ENCODE measurements at regions not wholly inside any gene's neighbourhood (a gene's known extent, or its start where the extent isn't known, plus 50 kb on each side); places are given as distances from the start of the nearest gene placed in this dataset.
"Not testable (repeated sequence)": the region's sequence is repeated elsewhere in the genome, so short reads cannot be mapped to it uniquely, and the experiment has no call there.

- TF ChIP-seq, protein P1, sequence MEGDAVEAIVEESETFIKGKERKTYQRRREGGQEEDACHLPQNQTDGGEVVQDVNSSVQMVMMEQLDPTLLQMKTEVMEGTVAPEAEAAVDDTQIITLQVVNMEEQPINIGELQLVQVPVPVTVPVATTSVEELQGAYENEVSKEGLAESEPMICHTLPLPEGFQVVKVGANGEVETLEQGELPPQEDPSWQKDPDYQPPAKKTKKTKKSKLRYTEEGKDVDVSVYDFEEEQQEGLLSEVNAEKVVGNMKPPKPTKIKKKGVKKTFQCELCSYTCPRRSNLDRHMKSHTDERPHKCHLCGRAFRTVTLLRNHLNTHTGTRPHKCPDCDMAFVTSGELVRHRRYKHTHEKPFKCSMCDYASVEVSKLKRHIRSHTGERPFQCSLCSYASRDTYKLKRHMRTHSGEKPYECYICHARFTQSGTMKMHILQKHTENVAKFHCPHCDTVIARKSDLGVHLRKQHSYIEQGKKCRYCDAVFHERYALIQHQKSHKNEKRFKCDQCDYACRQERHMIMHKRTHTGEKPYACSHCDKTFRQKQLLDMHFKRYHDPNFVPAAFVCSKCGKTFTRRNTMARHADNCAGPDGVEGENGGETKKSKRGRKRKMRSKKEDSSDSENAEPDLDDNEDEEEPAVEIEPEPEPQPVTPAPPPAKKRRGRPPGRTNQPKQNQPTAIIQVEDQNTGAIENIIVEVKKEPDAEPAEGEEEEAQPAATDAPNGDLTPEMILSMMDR (IDR thresholded peaks at IDR 0.05) = not testable (repeated sequence)
- not testable (repeated sequence) for TF ChIP-seq POLR2A, EP300 (IDR thresholded peaks at IDR 0.05)
These were observed 80.3 kb upstream of the SLC35F3 start for GRCh38 chr1:233824179-233824578.
